ENCODE measurements at regions not wholly inside any gene's neighbourhood (a gene's known extent, or its start where the extent isn't known, plus 50 kb on each side); places are given as distances from the start of the nearest gene placed in this dataset.
"Not testable (repeated sequence)": the region's sequence is repeated elsewhere in the genome, so short reads cannot be mapped to it uniquely, and the experiment has no call there.

GRCh38 chr2:64880193-64880951 lies 108.8 kb upstream of the SLC1A4 start:
- Histone ChIP-seq H3K27me3 (ENCODE audit: control insufficient read depth, insufficient read depth, low read length) (no peaks in the 10 kb centered on the region), H3K36me3 (replicated peaks; ENCODE audit: control insufficient read depth, insufficient read depth, low read length) (no peaks in the 10 kb centered on the region), H3K4me3 (ENCODE audit: insufficient read depth, low read depth, low read length) (no peak overlapping the region)
- DNase-seq: no peak

DNA sequence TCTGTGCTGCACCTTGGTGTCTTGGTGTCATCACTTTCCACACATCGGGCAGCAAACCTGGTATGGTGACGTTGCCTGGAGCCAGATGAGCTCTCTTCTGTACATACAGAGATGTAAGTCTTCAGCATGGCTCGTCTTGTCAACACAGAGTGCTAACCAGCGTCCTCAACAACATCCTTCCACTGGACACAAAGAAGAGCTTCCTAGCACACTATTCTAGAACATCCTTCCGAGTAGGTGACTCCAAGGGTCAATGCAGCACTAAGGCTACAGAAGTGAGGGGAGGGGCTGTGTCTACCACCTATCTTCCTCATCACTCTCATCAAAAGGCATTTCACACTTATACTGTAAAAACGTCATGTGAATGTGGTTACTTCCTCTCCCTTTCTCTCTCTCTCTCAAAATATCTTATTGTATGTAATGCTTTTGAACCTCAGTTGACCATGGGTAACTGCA lies 108.1 kb upstream of the SLC1A4 start:
- H3K4me3 ChIP-seq (ENCODE audit: insufficient read depth, low read depth, low read length): no peak overlapping the region

DNA sequence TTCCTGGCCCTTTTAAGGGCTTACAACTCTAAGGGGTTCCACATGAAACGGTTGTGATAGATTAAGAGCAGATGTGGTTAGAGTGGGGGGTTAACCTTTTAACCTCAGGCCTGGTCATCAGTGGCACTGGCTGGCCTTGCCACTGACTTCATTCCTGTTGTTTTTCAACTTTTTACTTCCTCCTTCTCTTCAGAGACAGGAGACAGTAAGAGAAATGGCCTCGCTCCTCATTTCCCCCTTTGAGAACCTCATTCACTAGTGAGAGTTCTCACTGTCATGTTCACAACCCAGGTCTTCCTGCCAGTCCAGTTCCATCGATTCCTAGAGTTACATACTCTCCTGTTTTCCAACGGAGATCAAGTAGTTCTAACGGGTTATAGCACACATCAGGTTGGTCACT lies 101.6 kb upstream of the SLC1A4 start:
- no peak for DNase-seq
- H3K4me3 ChIP-seq (ENCODE audit: insufficient read depth, low read depth, low read length): no peak overlapping the region
- no peaks in the 10 kb centered on the region for H3K27me3 ChIP-seq (ENCODE audit: control insufficient read depth, insufficient read depth, low read length)
- no peaks in the 10 kb centered on the region for H3K36me3 ChIP-seq (replicated peaks; ENCODE audit: control insufficient read depth, insufficient read depth, low read length)

More for the DNA sequence above, 108.1 kb upstream of the SLC1A4 start:
- Histone ChIP-seq H3K36me3 (replicated peaks; ENCODE audit: control insufficient read depth, insufficient read depth, low read length) (no peaks in the 10 kb centered on the region), H3K27me3 (ENCODE audit: control insufficient read depth, insufficient read depth, low read length) (no peaks in the 10 kb centered on the region)
- no peak for DNase-seq

DNA sequence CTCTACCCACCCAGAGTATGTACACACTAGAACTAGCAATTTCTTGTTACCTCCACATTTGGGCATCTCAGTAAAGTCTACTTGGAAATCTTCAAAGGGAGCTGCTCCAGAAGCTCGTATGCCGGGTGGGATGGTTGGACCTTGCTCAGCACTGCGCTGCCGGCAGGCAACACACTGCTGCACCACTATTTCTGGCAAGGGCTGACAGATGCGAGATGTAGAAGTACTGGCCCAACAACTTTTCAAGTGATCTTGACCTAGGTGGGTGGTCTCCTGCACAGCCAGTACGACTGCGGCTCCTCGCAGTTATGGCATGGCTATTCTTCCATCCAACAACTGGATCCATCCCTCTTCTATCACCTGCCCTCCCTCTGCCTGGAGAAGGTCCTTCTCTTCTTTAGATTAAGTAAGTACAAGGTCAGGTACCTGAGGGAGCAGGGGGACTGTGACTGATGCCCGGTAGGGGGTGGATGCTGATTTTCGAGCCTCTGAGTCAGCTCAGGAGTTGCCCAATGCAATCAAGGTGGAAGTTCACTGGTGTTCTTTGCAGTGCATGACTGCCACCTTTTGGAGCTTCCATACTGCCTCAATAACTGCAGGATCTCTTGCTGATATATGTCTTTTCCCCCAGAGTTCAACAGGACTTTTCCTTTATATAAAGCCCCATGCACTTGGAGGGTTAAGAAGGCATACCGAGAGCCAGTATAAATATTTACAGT lies 100.4 kb upstream of the SLC1A4 start:
- H3K27me3 ChIP-seq (ENCODE audit: control insufficient read depth, insufficient read depth, low read length): no peaks in the 10 kb centered on the region
- no peak overlapping the region for H3K4me3 ChIP-seq (ENCODE audit: insufficient read depth, low read depth, low read length)
- peak; percentile 65 for DNase-seq
- H3K36me3 ChIP-seq (replicated peaks; ENCODE audit: control insufficient read depth, insufficient read depth, low read length): no peaks in the 10 kb centered on the region

DNA sequence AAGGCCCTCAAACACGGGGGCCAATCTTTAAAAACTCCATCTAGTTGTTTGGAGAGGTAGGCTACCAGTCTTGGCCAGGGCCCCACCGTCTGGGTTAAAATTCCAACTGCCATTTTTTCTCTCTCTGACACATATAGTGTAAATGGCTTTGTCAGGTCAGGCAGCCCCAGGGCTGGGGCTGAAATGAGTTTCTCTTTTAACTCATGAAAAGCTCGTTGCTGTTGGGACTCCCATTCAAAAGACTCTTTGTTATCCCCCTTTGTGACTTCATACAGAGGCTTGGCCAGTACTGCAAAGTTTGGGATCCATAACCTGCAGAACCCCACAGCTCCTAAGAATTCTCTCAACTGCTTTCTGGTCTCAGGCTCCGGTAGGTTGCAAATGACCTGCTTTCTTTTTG lies 99.4 kb upstream of the SLC1A4 start:
- no peaks in the 10 kb centered on the region for H3K36me3 ChIP-seq (replicated peaks; ENCODE audit: control insufficient read depth, insufficient read depth, low read length)
- H3K27me3 ChIP-seq (ENCODE audit: control insufficient read depth, insufficient read depth, low read length): no peaks in the 10 kb centered on the region
- DNase-seq: no peak
- no peak overlapping the region for H3K4me3 ChIP-seq (ENCODE audit: insufficient read depth, low read depth, low read length)

- H3K36me3 ChIP-seq (replicated peaks; ENCODE audit: control insufficient read depth, insufficient read depth, low read length); H3K4me3 ChIP-seq (ENCODE audit: insufficient read depth, low read depth, low read length); DNase-seq; H3K27me3 ChIP-seq (ENCODE audit: control insufficient read depth, insufficient read depth, low read length): not testable (repeated sequence)
Observed at GRCh38 chr2:64896572-64896971, 92.6 kb upstream of the SLC1A4 start.

GRCh38 chr2:64899081-64899865 lies 89.9 kb upstream of the SLC1A4 start:
- no peaks in the 10 kb centered on the region for H3K36me3 ChIP-seq (replicated peaks; ENCODE audit: control insufficient read depth, insufficient read depth, low read length)
- no peaks in the 10 kb centered on the region for H3K27me3 ChIP-seq (ENCODE audit: control insufficient read depth, insufficient read depth, low read length)
- H3K4me3 ChIP-seq (ENCODE audit: insufficient read depth, low read depth, low read length): no peak overlapping the region
- DNase-seq: no peak

- not testable (repeated sequence) for H3K36me3 ChIP-seq (replicated peaks; ENCODE audit: control insufficient read depth, insufficient read depth, low read length); H3K27me3 ChIP-seq (ENCODE audit: control insufficient read depth, insufficient read depth, low read length); DNase-seq; H3K4me3 ChIP-seq (ENCODE audit: insufficient read depth, low read depth, low read length)
Observed at GRCh38 chr2:64899876-64900275, 89.3 kb upstream of the SLC1A4 start.

GRCh38 chr2:64904413-64905329 lies 84.5 kb upstream of the SLC1A4 start:
- no peak for DNase-seq
- Histone ChIP-seq H3K4me3 (ENCODE audit: insufficient read depth, low read depth, low read length) (no peak overlapping the region), H3K27me3 (ENCODE audit: control insufficient read depth, insufficient read depth, low read length) (no peaks in the 10 kb centered on the region), H3K36me3 (replicated peaks; ENCODE audit: control insufficient read depth, insufficient read depth, low read length) (no peaks in the 10 kb centered on the region)

GRCh38 chr2:64905338-64906024 lies 83.7 kb upstream of the SLC1A4 start:
- no peak for DNase-seq
- Histone ChIP-seq H3K27me3 (ENCODE audit: control insufficient read depth, insufficient read depth, low read length) (no peaks in the 10 kb centered on the region), H3K4me3 (ENCODE audit: insufficient read depth, low read depth, low read length) (no peak overlapping the region), H3K36me3 (replicated peaks; ENCODE audit: control insufficient read depth, insufficient read depth, low read length) (no peaks in the 10 kb centered on the region)

- no peaks in the 10 kb centered on the region for H3K27me3 ChIP-seq (ENCODE audit: control insufficient read depth, insufficient read depth, low read length)
- DNase-seq: no peak
- H3K4me3 ChIP-seq (ENCODE audit: insufficient read depth, low read depth, low read length): no peak overlapping the region
- no peaks in the 10 kb centered on the region for H3K36me3 ChIP-seq (replicated peaks; ENCODE audit: control insufficient read depth, insufficient read depth, low read length)
Observed at GRCh38 chr2:64906853-64907536, 82.2 kb upstream of the SLC1A4 start.

GRCh38 chr2:64908406-64908805 lies 80.8 kb upstream of the SLC1A4 start:
- Histone ChIP-seq H3K27me3 (ENCODE audit: control insufficient read depth, insufficient read depth, low read length) (no peaks in the 10 kb centered on the region), H3K36me3 (replicated peaks; ENCODE audit: control insufficient read depth, insufficient read depth, low read length) (no peaks in the 10 kb centered on the region), H3K4me3 (ENCODE audit: insufficient read depth, low read depth, low read length) (no peak overlapping the region)
- DNase-seq: no peak

DNA sequence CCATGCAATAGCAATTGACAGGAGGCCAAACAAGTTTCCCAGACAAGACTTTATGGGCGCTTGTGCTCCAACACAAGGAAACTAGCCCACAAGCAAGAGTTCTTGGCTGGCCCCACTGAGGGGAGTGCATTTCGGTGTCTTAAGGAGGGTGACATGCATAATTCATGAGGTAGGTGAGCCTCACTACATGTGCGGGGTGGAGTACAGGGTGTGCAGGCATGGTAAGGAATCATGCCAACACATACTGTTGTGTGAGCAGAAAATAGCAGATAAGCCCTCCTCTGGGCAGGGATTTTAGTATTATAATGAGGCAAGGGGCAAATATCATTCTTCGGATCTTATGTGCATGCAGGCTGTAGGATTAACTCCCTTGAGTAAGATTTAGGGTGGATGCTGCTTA lies 78.7 kb upstream of the SLC1A4 start:
- Histone ChIP-seq H3K27me3 (ENCODE audit: control insufficient read depth, insufficient read depth, low read length) (no peaks in the 10 kb centered on the region), H3K36me3 (replicated peaks; ENCODE audit: control insufficient read depth, insufficient read depth, low read length) (no peaks in the 10 kb centered on the region), H3K4me3 (ENCODE audit: insufficient read depth, low read depth, low read length) (no peak overlapping the region)
- no peak for DNase-seq
